OCI-LY7 (cell line): ENCODE measurements at regions not wholly inside any gene's neighbourhood (a gene's known extent, or its start where the extent isn't known, plus 50 kb on each side); places are given as distances from the start of the nearest gene placed in this dataset.

Experiments used
- BruUV-seq: library from RNA; stranded (reverse); fragments of 400-500 nt; replicated peaks from 2 replicates; lab custom pipeline; 2021; lab: Mats Ljungman, UMichigan
- CTCF ChIA-PET: fragments of 300-600 bp; sonication (Branson Sonifier 250); formaldehyde crosslinking; loops from one replicate; lab custom pipeline; 2022; ENCODE audit warnings: antibody characterized with exemption; ENCODE audit not compliant: unreplicated experiment; lab: Charles Lee
- POLR2A ChIA-PET: fragments of 300-600 bp; sonication (Branson Sonifier 250); formaldehyde crosslinking; loops from one replicate; lab custom pipeline; 2022; ENCODE audit warnings: antibody characterized with exemption; lab: Charles Lee
- DNase-seq: peaks from one replicate; pipeline ENCODE4 v3.0.0-alpha.2; 2015; ENCODE audit warnings: low spot score
- H2AFZ ChIP-seq: fragments of 200-600 bp; sonication (generic), shearing (Covaris generic); 2 replicates; pipeline ENCODE4 v1.6.1; 2014; ENCODE audit warnings: mild to moderate bottlenecking, antibody characterized with exemption, low read length, moderate library complexity
- H3K27ac ChIP-seq: fragments of 200-600 bp; sonication (generic); 2 replicates; pipeline ENCODE4 v1.5.1; 2014; ENCODE audit warnings: mixed run types, low read depth, mild to moderate bottlenecking, moderate library complexity, low read length, inconsistent platforms; ENCODE audit not compliant: poor library complexity, severe bottlenecking
- H3K36me3 ChIP-seq: fragments of 200-600 bp; sonication (generic); 2 replicates; pipeline ENCODE4 v1.6.1; 2014; ENCODE audit warnings: mild to moderate bottlenecking, antibody characterized with exemption, low read length, moderate library complexity, mixed read lengths; ENCODE audit not compliant: insufficient read depth
- H3K4me1 ChIP-seq: fragments of 200-600 bp; sonication (generic); 2 replicates; pipeline ENCODE4 v1.5.1; 2014; ENCODE audit warnings: mild to moderate bottlenecking, low read length; ENCODE audit not compliant: insufficient read depth, poor library complexity, severe bottlenecking
- H3K4me2 ChIP-seq: fragments of 200-600 bp; sonication (generic); 2 replicates; pipeline ENCODE4 v1.6.1; 2014; ENCODE audit warnings: mild to moderate bottlenecking, low read length
- H3K4me3 ChIP-seq: fragments of 200-600 bp; sonication (generic); 2 replicates; pipeline ENCODE4 v1.5.1; 2014; ENCODE audit warnings: mild to moderate bottlenecking, low read depth, low read length; ENCODE audit not compliant: poor library complexity, severe bottlenecking
- H3K79me2 ChIP-seq: fragments of 200-600 bp; sonication (generic); 2 replicates; pipeline ENCODE4 v1.6.1; 2016; ENCODE audit warnings: low read depth, mild to moderate bottlenecking, low read length, moderate library complexity, mixed read lengths; ENCODE audit not compliant: insufficient read depth
- H3K9me2 ChIP-seq: fragments of 200-600 bp; sonication (generic); 2 replicates; pipeline ENCODE4 v1.6.1; 2016; ENCODE audit warnings: mild to moderate bottlenecking, low read length, mixed read lengths; ENCODE audit not compliant: insufficient read depth
- H3K9me3 ChIP-seq: fragments of 200-600 bp; sonication (generic); 2 replicates; pipeline ENCODE4 v1.6.1; 2014; ENCODE audit warnings: mild to moderate bottlenecking, mixed run types, low read length, mixed read lengths
- H4K20me1 ChIP-seq: fragments of 200-600 bp; sonication (generic); 2 replicates; pipeline ENCODE4 v1.6.1; 2014; ENCODE audit warnings: mild to moderate bottlenecking, antibody characterized with exemption, low read length, moderate library complexity, mixed read lengths; ENCODE audit not compliant: insufficient read depth
- EZH2phosphoT487 ChIP-seq: fragments of 200-600 bp; sonication (generic); IDR thresholded peaks from 2 replicates; pipeline ENCODE4 v1.6.1; 2018; ENCODE audit warnings: low read depth, borderline replicate concordance, mild to moderate bottlenecking, mixed run types, antibody characterized with exemption, low read length, moderate library complexity, mixed read lengths
- intact Hi-C: fragments of 100-400 bp; cut with micrococcal nuclease; formaldehyde crosslinking; loops from one replicate; pipeline ENCODE4 v1.10.0; 2022; ENCODE audit not compliant: unreplicated experiment
- TF ChIP-seq, protein P1 (sequence below): fragments of 200-600 bp; sonication (generic); conservative IDR thresholded peaks from 2 replicates; pipeline ENCODE4 v1.5.1; 2014; ENCODE audit warnings: mild to moderate bottlenecking, antibody characterized with exemption, low read length, moderate library complexity, mixed read lengths

DNA sequence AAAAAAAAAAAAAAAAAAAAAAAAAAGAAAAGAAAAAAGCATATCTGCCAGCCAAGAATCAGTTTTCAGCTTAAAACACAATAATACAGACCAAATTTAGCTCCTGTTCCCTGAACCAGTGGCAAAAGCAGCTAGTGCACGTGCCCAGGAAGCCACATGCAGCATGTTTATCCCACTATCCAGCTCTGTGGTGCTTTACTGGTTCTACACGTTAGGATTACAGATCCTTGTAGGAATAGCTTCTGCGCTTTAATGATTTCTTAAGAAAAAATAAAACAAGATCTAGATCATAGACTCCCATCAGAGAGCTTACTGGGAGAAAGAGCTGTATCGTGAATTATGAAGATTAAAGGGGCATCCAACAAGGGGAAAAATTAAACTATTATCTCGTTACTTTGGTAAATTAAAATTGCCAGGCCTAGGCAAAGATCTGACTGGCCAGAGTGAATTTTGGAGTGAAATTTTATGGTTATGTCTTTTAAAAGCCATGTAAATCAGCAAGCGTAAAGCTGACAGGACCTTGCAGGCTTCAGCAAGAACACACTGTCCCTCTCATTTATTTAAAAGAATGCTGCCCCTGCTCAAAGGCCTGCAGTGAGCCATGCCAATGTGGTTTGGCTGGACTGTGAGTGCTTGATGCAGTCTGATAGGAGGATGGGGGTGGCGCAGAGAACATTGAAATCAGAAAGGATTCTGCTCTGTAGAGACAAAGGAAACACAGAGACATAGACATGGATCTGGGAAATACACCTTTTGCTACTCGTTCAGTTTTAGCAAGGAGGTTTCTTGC, 177.3 kb upstream of the PHYHIPL start:
- no peaks in the 10 kb centered on the region for H3K79me2 ChIP-seq
- H3K9me2 ChIP-seq: no peaks in the 10 kb centered on the region
- no peak overlapping the region for H3K27ac ChIP-seq
- no peak overlapping the region for H3K4me3 ChIP-seq
- POLR2A ChIA-PET: interaction anchor here (1.2 to 1.9 kb wide), 2 partner anchors 11 to 13 kb away, joined by 5 to 7 read pairs; no protein-coding TSS in a partner anchor
- TF ChIP-seq, protein P1, sequence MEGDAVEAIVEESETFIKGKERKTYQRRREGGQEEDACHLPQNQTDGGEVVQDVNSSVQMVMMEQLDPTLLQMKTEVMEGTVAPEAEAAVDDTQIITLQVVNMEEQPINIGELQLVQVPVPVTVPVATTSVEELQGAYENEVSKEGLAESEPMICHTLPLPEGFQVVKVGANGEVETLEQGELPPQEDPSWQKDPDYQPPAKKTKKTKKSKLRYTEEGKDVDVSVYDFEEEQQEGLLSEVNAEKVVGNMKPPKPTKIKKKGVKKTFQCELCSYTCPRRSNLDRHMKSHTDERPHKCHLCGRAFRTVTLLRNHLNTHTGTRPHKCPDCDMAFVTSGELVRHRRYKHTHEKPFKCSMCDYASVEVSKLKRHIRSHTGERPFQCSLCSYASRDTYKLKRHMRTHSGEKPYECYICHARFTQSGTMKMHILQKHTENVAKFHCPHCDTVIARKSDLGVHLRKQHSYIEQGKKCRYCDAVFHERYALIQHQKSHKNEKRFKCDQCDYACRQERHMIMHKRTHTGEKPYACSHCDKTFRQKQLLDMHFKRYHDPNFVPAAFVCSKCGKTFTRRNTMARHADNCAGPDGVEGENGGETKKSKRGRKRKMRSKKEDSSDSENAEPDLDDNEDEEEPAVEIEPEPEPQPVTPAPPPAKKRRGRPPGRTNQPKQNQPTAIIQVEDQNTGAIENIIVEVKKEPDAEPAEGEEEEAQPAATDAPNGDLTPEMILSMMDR: no peak
- no peak for TF ChIP-seq EZH2phosphoT487
- H4K20me1 ChIP-seq: no peaks in the 10 kb centered on the region
- intact Hi-C loops: no loop called here
- H3K4me1 ChIP-seq: peaks cover 19% of the 10 kb centered on the region
- H2AFZ ChIP-seq: no peak overlapping the region
- BruUV-seq: no TSS peak
- DNase-seq: no peak
- H3K4me2 ChIP-seq: no peak overlapping the region
- no peaks in the 10 kb centered on the region for H3K36me3 ChIP-seq
- H3K9me3 ChIP-seq: no peaks in the 10 kb centered on the region
- CTCF ChIA-PET: interaction anchor here (0.9 to 1.1 kb wide), 2 partner anchors 13 to 17 kb away, joined by 3 to 4 read pairs; no protein-coding TSS in a partner anchor

DNA sequence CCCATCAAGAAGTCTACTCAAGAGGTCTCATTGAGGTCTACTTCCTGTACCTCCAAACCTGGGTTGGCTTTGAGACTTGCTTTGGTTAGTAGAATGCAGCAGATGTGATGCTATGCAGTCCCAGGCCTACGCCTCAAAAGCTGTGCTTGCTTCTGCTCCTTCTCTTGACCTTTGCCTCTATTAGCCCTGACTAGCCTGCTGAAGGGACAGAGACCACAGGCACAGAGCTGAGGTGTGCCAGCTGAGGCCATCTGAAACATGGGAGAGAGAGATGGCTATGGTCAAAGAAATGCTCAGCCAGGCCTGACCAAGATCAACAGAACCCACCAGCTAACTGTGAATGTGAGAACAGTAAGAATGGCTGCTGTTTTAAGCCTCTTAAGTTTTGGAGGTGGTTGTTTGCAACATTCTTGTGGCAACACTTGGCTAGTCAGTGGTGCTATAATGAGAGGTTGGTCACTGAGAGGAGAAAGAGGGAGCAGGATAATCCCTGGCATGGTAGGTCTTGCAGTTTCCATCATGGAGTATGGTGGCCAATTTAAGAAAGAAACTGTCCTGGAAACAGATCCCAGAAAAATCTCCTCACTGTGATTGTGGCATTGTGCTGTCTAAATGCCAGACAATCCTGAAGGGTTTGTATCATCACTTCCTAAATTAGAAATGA, 176.1 kb upstream of the PHYHIPL start:
- H3K9me3 ChIP-seq: no peaks in the 10 kb centered on the region
- intact Hi-C loops: no loop called here
- TF ChIP-seq, protein P1: no peak
- no peak for TF ChIP-seq EZH2phosphoT487
- no peaks in the 10 kb centered on the region for H3K79me2 ChIP-seq
- ChIA-PET CTCF (no interaction called here), POLR2A (interaction anchor here (1.2 to 1.9 kb wide), 2 partner anchors 12 to 14 kb away, joined by 5 to 7 read pairs; no protein-coding TSS in a partner anchor)
- no TSS peak for BruUV-seq
- no peak for DNase-seq
- no peaks in the 10 kb centered on the region for H4K20me1 ChIP-seq
- no peak overlapping the region for H3K4me2 ChIP-seq
- no peaks in the 10 kb centered on the region for H3K36me3 ChIP-seq
- H3K4me1 ChIP-seq: peaks cover 8% of the 10 kb centered on the region
- H2AFZ ChIP-seq: no peak overlapping the region
- H3K4me3 ChIP-seq: no peak overlapping the region
- no peak overlapping the region for H3K27ac ChIP-seq
- H3K9me2 ChIP-seq: no peaks in the 10 kb centered on the region
